K562 (cell line): ENCODE measurements at regions not wholly inside any gene's neighbourhood (a gene's known extent, or its start where the extent isn't known, plus 50 kb on each side); places are given as distances from the start of the nearest gene placed in this dataset.

Experiments used
- ATAC-seq: fragments of 200-7000 bp; cut with Tn5 transposase; 3 replicates; pipeline ENCODE4 v1.9.1; 2020; ENCODE audit warnings: moderate library complexity
- BruUV-seq: library from RNA; stranded (reverse); fragments of 400-500 nt; replicated peaks from 2 replicates; lab custom pipeline; 2021; lab: Mats Ljungman, UMichigan
- CTCF ChIA-PET: fragments of 300-600 bp; formaldehyde crosslinking; extraction: SDS; loops from one replicate; lab custom pipeline; 2021; ENCODE audit warnings: low intra/inter-chr PET ratio; lab: Yijun Ruan, JAX
- POLR2A ChIA-PET: fragments of 300-600, 350-650 bp; sonication (Branson Sonifier 250); formaldehyde crosslinking; extraction: SDS; loops from one replicate; lab custom pipeline; 2021; ENCODE audit warnings: antibody characterized with exemption, inconsistent platforms; lab: Yijun Ruan, JAX
- DNase-seq, 4 experiments: peaks; one replicate each; pipeline versions ENCODE4 v3.0.0 to v3.0.0-alpha.2; 2011 to 2018; ENCODE audit warnings: low spot score in 3 of 4, mixed read lengths in 3 of 4; ENCODE audit errors: extremely low read depth in 1 of 4
- FAIRE-seq: peaks from 2 replicates; lab custom pipeline; 2011; peaks lifted over from hg19 to GRCh38; lab: Jason Lieb, UNC
- H2AFZ ChIP-seq: 2 replicates; pipeline ENCODE4 v1.6.0; 2011; ENCODE audit warnings: low read depth, low read length, control low read depth, inconsistent platforms
- H3K27ac ChIP-seq: fragments of 200-600 bp; 3 replicates; pipeline ENCODE4 v1.8.0; 2011; ENCODE audit warnings: low read depth, mild to moderate bottlenecking, control low read depth, inconsistent platforms, low read length, moderate library complexity, mixed read lengths; ENCODE audit errors: extremely low read depth
- H3K27me3 ChIP-seq, 2 experiments: fragments of 300-600 bp in 1 of 2; 2 replicates in 1 of 2; 3 replicates in 1 of 2; pipeline versions ENCODE4 v1.6.0 to v1.8.0; 2011; ENCODE audit warnings: inconsistent platforms in 2 of 2, low read length in 2 of 2, mild to moderate bottlenecking in 1 of 2, mixed read lengths in 1 of 2, moderate library complexity in 1 of 2; ENCODE audit not compliant: control insufficient read depth in 2 of 2, insufficient read depth in 2 of 2
- H3K36me3 ChIP-seq: fragments of 300-600 bp; 3 replicates; pipeline ENCODE4 v1.8.0; 2011; ENCODE audit warnings: mild to moderate bottlenecking, low read length, inconsistent platforms; ENCODE audit not compliant: control insufficient read depth, insufficient read depth
- H3K4me1 ChIP-seq, 2 experiments: fragments of 200-600 bp in 1 of 2; replicated peaks in 1 of 2; 2 replicates in 1 of 2; 3 replicates in 1 of 2; pipeline versions ENCODE4 v1.5.1 to v1.8.0; 2011; ENCODE audit warnings: inconsistent platforms in 2 of 2, low read length in 2 of 2, mild to moderate bottlenecking in 1 of 2, mixed read lengths in 1 of 2, moderate library complexity in 1 of 2; ENCODE audit not compliant: control insufficient read depth in 2 of 2, insufficient read depth in 2 of 2
- H3K4me2 ChIP-seq: 2 replicates; pipeline ENCODE4 v1.6.1; 2011; ENCODE audit warnings: low read length, control low read depth, inconsistent platforms, mixed read lengths; ENCODE audit not compliant: insufficient read depth
- H3K4me3 ChIP-seq: fragments of 200-600 bp; sonication (generic), shearing (Covaris generic); 2 replicates; pipeline ENCODE4 v1.5.1; 2016; ENCODE audit warnings: control low read depth, inconsistent platforms
- H3K79me2 ChIP-seq: fragments of 200-600 bp; 3 replicates; pipeline ENCODE4 v1.8.0; 2011; ENCODE audit warnings: low read length, inconsistent platforms; ENCODE audit not compliant: control insufficient read depth, insufficient read depth
- H3K9ac ChIP-seq, 2 experiments: 2 replicates each; pipeline versions ENCODE4 v1.6.0 to v1.6.1; 2011; ENCODE audit warnings: low read depth in 2 of 2, low read length in 2 of 2, control low read depth in 1 of 2, inconsistent platforms in 1 of 2, mild to moderate bottlenecking in 1 of 2, mixed read lengths in 1 of 2; ENCODE audit not compliant: insufficient read depth in 1 of 2
- H3K9me1 ChIP-seq: one replicate; pipeline ENCODE4 v1.6.0; 2011; ENCODE audit warnings: inconsistent platforms, mild to moderate bottlenecking, low read length, moderate library complexity; ENCODE audit not compliant: control insufficient read depth, insufficient read depth
- H3K9me3 ChIP-seq: replicated peaks from 2 replicates; pipeline ENCODE4 v1.5.1; 2011; ENCODE audit warnings: low read depth, low read length, inconsistent platforms; ENCODE audit not compliant: control insufficient read depth, insufficient read depth
- H4K20me1 ChIP-seq: replicated peaks from 2 replicates; pipeline ENCODE4 v1.6.1; 2011; ENCODE audit warnings: low read length, inconsistent platforms, mixed read lengths; ENCODE audit not compliant: control insufficient read depth, insufficient read depth
- ASH1L ChIP-seq: fragments of 450-650 bp; IDR thresholded peaks from 2 replicates; pipeline ENCODE4 v1.6.1; 2018; ENCODE audit warnings: borderline replicate concordance, mild to moderate bottlenecking, low read depth; ENCODE audit not compliant: partially characterized antibody
- CBFB ChIP-seq: sonication (generic); formaldehyde crosslinking; IDR thresholded peaks from 2 replicates; pipeline ENCODE4 v1.4.0; 2020; ENCODE audit warnings: mild to moderate bottlenecking, missing genetic modification reagents
- EGR1 ChIP-seq: fragments of 450-650 bp; conservative IDR thresholded peaks from 2 replicates; pipeline ENCODE4 v1.6.1; 2017; ENCODE audit warnings: mild to moderate bottlenecking
- GABPB1 ChIP-seq: sonication (generic); formaldehyde crosslinking; IDR thresholded peaks from 2 replicates; pipeline ENCODE4 v1.8.0; 2022; ENCODE audit warnings: mild to moderate bottlenecking, missing genetic modification reagents
- HDAC2 ChIP-seq: fragments of 450-650 bp; IDR thresholded peaks from 2 replicates; pipeline ENCODE4 v1.6.1; 2016; ENCODE audit warnings: mild to moderate bottlenecking
- PCBP1 ChIP-seq: fragments of 200-400 bp; formaldehyde crosslinking; IDR thresholded peaks from 2 replicates; pipeline ENCODE4 v1.6.1; 2018; ENCODE audit warnings: mild to moderate bottlenecking, low read depth, low read length; ENCODE audit not compliant: poor library complexity, severe bottlenecking
- POLR2B ChIP-seq: fragments of 450-650 bp; IDR thresholded peaks from 2 replicates; pipeline ENCODE4 v1.6.1; 2018; ENCODE audit warnings: low read depth; ENCODE audit not compliant: partially characterized antibody
- SMARCA4 ChIP-seq: fragments of 450-650 bp; IDR thresholded peaks from 2 replicates; pipeline ENCODE4 v1.6.1; 2016
- U2AF2 ChIP-seq: fragments of 200-400 bp; formaldehyde crosslinking; optimal IDR thresholded peaks from 2 replicates; pipeline ENCODE3; 2017; ENCODE audit warnings: low read depth, mild to moderate bottlenecking, low read length
- XRCC3 ChIP-seq: fragments of 450-650 bp; IDR thresholded peaks from 2 replicates; pipeline ENCODE4 v1.6.1; 2017; ENCODE audit warnings: mild to moderate bottlenecking, moderate library complexity
- ZFP30 ChIP-seq: fragments of 250-450 bp; sonication (Bioruptor Pico); IDR thresholded peaks from 2 replicates; pipeline ENCODE4 v1.8.0; 2022; ENCODE audit warnings: moderate library complexity, mild to moderate bottlenecking, inconsistent platforms, borderline replicate concordance
- ZNF212 ChIP-seq: fragments of 450-650 bp; formaldehyde crosslinking; IDR thresholded peaks from 2 replicates; pipeline ENCODE4 v1.4.0; 2020; ENCODE audit warnings: mild to moderate bottlenecking
- ZNF561 ChIP-seq: fragments of 450-650 bp; formaldehyde crosslinking; conservative IDR thresholded peaks from 2 replicates; pipeline ENCODE4 v1.4.0; 2020; ENCODE audit warnings: mild to moderate bottlenecking, moderate library complexity
- WGBS: fragments of 100-300 bp; shearing (Covaris generic); methylation state at CpG from one replicate; pipeline ENCODE4 v1.1.6; 2016; ENCODE audit warnings: low coverage, mixed read lengths; ENCODE audit not compliant: insufficient coverage; ENCODE audit errors: missing lambda C conversion rate; 5-methylcytosine and 5-hydroxymethylcytosine counted together
- in situ Hi-C: fragments of 300-500 bp; cut with MboI; formaldehyde crosslinking; loops from 4 replicates; pipeline ENCODE4 v1.15.0; 2018; ENCODE audit warnings: inconsistent platforms, mixed read lengths
- intact Hi-C: fragments of 100-400 bp; cut with micrococcal nuclease; formaldehyde crosslinking; loops from 2 replicates; pipeline ENCODE4 v1.14.2; 2022
- TF ChIP-seq, protein P1 (sequence below): sonication (generic); IDR thresholded peaks from 2 replicates; pipeline ENCODE4 v1.6.1; 2016
- TF ChIP-seq, protein P2 (sequence below): sonication (generic); formaldehyde crosslinking; IDR thresholded peaks from 2 replicates; pipeline ENCODE4 v1.9.0; 2022; ENCODE audit warnings: mild to moderate bottlenecking, missing genetic modification reagents
- TF ChIP-seq, protein P3 (sequence below): fragments of 250-450 bp; sonication (Bioruptor Pico); IDR thresholded peaks from 2 replicates; pipeline ENCODE4 v1.4.0; 2020; ENCODE audit warnings: borderline replicate concordance

DNA sequence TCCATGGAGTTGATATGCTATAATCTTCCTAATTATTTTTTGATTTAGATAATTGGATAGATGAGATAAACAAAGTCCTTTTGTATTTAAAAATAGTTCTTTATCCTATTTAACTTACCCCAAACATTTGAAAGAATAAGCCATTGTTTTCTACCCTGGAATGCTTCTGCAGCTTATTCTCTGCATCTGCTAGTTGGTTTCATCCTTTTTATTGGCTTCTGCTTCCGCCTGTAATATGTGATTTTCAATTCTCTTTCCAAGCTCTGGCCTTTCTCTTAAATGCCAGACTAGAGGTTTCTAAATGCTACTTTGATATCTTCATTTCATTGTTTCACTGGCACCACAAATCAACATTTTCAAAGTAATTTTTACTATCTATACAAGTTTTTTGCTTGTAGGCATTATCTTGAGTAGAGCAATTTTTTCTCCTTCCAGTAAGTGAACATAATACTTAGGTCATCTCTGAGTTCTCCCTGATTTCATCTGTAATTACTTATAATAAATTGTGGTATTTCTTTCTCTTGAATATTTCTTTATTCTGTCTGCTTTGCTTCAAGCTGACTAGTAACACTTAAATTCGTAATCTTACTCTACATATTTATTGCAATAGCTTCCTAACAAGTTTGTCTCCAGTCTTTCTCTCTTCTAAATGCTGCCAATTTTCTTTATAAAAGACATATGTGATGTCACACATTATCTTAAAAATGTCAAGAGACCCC lies 958.4 kb downstream of the SLC6A15 start:
- ATAC-seq (no peak), FAIRE-seq (no peak)
- 4% methylated on average over 2 of the region's 2 CpGs for WGBS

DNA sequence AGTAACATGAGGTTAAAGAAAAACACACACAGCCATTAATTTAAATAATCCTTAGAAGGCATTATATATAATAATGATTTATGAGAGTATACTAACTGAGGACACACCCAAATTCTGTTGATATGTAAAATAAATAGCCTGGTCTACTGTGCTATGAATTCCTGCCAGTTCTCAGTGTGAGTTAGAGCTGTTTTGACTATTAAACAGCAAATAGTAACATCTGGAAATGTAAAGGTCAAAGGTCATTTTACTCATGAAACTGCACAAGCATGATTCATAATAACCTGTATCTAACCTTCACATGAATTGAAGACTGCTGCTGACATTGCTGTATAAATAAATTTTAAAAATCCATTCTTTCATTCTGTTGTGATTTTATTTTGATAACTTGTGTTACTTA lies 966.7 kb downstream of the SLC6A15 start:
- no peak overlapping the region for H3K4me3 ChIP-seq
- no peak overlapping the region for H3K9ac ChIP-seq
- no peak for FAIRE-seq
- in situ Hi-C loops (no loop called here), intact Hi-C loops (no loop called here)
- no peaks in the 10 kb centered on the region for H3K4me1 ChIP-seq
- no peak overlapping the region for H3K4me2 ChIP-seq
- H3K36me3 ChIP-seq: no peaks in the 10 kb centered on the region
- no peaks in the 10 kb centered on the region for H3K79me2 ChIP-seq
- no peaks in the 10 kb centered on the region for H3K9me1 ChIP-seq
- CTCF ChIA-PET: no interaction called here
- H3K27me3 ChIP-seq: no peaks in the 10 kb centered on the region
- DNase-seq: peak in 1 of 4 experiments; percentile 6
- no TSS peak for BruUV-seq
- H2AFZ ChIP-seq: no peak overlapping the region
- POLR2A ChIA-PET: no interaction called here
- no peaks in the 10 kb centered on the region for H4K20me1 ChIP-seq
- ATAC-seq: no peak
- H3K9me3 ChIP-seq: no peaks in the 10 kb centered on the region
- H3K27ac ChIP-seq: no peak overlapping the region
- TF ChIP-seq, protein P1, sequence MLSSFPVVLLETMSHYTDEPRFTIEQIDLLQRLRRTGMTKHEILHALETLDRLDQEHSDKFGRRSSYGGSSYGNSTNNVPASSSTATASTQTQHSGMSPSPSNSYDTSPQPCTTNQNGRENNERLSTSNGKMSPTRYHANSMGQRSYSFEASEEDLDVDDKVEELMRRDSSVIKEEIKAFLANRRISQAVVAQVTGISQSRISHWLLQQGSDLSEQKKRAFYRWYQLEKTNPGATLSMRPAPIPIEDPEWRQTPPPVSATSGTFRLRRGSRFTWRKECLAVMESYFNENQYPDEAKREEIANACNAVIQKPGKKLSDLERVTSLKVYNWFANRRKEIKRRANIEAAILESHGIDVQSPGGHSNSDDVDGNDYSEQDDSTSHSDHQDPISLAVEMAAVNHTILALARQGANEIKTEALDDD: no peak
- TF ChIP-seq, protein P2, sequence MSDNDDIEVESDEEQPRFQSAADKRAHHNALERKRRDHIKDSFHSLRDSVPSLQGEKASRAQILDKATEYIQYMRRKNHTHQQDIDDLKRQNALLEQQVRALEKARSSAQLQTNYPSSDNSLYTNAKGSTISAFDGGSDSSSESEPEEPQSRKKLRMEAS (CRISPR knock-in tag): no peak
- TF ChIP-seq ZNF561 (no peak), GABPB1 (CRISPR knock-in tag) (no peak), PCBP1 (no peak), ZFP30 (CRISPR knock-in tag) (no peak)
- TF ChIP-seq, protein P3, sequence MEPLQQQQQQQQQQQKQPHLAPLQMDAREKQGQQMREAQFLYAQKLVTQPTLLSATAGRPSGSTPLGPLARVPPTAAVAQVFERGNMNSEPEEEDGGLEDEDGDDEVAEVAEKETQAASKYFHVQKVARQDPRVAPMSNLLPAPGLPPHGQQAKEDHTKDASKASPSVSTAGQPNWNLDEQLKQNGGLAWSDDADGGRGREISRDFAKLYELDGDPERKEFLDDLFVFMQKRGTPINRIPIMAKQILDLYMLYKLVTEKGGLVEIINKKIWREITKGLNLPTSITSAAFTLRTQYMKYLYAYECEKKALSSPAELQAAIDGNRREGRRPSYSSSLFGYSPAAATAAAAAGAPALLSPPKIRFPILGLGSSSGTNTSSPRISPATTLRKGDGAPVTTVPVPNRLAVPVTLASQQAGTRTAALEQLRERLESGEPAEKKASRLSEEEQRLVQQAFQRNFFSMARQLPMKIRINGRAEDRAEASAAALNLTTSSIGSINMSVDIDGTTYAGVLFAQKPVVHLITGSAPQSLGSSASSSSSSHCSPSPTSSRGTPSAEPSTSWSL (CRISPR knock-in tag): no peak

More for the DNA sequence above, 958.4 kb downstream of the SLC6A15 start:
- no peaks in the 10 kb centered on the region for H3K36me3 ChIP-seq
- H3K79me2 ChIP-seq: no peaks in the 10 kb centered on the region
- no TSS peak for BruUV-seq
- 0 out of 2 replicates have a peak, but pooled peaks cover 1% of the 10 kb centered on the region for H3K9me3 ChIP-seq
- H3K4me3 ChIP-seq: no peak overlapping the region
- no peak overlapping the region for H2AFZ ChIP-seq
- CTCF ChIA-PET: no interaction called here
- H3K4me2 ChIP-seq: no peak overlapping the region
- H4K20me1 ChIP-seq: no peaks in the 10 kb centered on the region
- no peak for DNase-seq
- no peaks in the 10 kb centered on the region for H3K27me3 ChIP-seq
- POLR2A ChIA-PET: no interaction called here
- H3K27ac ChIP-seq: no peak overlapping the region
- TF ChIP-seq XRCC3 (no peak), HDAC2 (no peak), ASH1L (no peak), U2AF2 (no peak), POLR2B (no peak), CBFB (CRISPR knock-in tag) (no peak), SMARCA4 (no peak), ZNF212 (CRISPR knock-in tag) (no peak), EGR1 (no peak)
- no peaks in the 10 kb centered on the region for H3K4me1 ChIP-seq
- intact Hi-C loops (no loop called here), in situ Hi-C loops (no loop called here)
- H3K9me1 ChIP-seq: no peaks in the 10 kb centered on the region
- no peak overlapping the region for H3K9ac ChIP-seq
